ENCODE measurements at regions not wholly inside any gene's neighbourhood (a gene's known extent, or its start where the extent isn't known, plus 50 kb on each side); places are given as distances from the start of the nearest gene placed in this dataset.
A peak's percentile ranks its signal among the peaks of the same experiment; 100 is the strongest.

DNA sequence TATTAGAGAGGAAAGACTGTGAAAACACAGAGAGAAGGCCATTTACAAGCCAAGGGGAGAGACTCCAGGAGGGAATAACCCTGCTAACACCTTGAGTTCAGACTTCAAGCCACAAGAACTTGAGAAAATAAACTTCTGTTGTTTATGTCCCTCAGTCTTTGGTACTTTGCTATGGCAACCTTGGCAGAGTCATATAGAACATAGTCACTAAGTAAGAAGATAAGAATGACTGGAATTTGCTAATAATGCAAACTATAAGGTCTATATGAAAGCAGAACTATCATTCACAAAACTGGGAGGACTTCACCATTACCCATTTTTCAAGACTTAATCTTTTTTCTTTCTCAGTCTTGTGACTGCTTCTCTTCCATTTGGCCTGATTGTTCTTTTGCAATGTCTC lies 767.3 kb upstream of the ADAMTS5 start (continued):
- TF ChIP-seq, protein P1, sequence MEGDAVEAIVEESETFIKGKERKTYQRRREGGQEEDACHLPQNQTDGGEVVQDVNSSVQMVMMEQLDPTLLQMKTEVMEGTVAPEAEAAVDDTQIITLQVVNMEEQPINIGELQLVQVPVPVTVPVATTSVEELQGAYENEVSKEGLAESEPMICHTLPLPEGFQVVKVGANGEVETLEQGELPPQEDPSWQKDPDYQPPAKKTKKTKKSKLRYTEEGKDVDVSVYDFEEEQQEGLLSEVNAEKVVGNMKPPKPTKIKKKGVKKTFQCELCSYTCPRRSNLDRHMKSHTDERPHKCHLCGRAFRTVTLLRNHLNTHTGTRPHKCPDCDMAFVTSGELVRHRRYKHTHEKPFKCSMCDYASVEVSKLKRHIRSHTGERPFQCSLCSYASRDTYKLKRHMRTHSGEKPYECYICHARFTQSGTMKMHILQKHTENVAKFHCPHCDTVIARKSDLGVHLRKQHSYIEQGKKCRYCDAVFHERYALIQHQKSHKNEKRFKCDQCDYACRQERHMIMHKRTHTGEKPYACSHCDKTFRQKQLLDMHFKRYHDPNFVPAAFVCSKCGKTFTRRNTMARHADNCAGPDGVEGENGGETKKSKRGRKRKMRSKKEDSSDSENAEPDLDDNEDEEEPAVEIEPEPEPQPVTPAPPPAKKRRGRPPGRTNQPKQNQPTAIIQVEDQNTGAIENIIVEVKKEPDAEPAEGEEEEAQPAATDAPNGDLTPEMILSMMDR (conservative IDR thresholded peaks at IDR 0.05; ENCODE audit: low read depth in 2 of 2): no peak
- TF ChIP-seq, protein P2, sequence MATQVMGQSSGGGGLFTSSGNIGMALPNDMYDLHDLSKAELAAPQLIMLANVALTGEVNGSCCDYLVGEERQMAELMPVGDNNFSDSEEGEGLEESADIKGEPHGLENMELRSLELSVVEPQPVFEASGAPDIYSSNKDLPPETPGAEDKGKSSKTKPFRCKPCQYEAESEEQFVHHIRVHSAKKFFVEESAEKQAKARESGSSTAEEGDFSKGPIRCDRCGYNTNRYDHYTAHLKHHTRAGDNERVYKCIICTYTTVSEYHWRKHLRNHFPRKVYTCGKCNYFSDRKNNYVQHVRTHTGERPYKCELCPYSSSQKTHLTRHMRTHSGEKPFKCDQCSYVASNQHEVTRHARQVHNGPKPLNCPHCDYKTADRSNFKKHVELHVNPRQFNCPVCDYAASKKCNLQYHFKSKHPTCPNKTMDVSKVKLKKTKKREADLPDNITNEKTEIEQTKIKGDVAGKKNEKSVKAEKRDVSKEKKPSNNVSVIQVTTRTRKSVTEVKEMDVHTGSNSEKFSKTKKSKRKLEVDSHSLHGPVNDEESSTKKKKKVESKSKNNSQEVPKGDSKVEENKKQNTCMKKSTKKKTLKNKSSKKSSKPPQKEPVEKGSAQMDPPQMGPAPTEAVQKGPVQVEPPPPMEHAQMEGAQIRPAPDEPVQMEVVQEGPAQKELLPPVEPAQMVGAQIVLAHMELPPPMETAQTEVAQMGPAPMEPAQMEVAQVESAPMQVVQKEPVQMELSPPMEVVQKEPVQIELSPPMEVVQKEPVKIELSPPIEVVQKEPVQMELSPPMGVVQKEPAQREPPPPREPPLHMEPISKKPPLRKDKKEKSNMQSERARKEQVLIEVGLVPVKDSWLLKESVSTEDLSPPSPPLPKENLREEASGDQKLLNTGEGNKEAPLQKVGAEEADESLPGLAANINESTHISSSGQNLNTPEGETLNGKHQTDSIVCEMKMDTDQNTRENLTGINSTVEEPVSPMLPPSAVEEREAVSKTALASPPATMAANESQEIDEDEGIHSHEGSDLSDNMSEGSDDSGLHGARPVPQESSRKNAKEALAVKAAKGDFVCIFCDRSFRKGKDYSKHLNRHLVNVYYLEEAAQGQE (IDR thresholded peaks at IDR 0.05; ENCODE audit: unreplicated experiment): no peak
- TF ChIP-seq NANOG (IDR thresholded peaks at IDR 0.05; ENCODE audit: borderline replicate concordance) (no peak), EZH2 (IDR thresholded peaks at IDR 0.05; ENCODE audit: low read depth, unreplicated experiment) (no peak)

DNA sequence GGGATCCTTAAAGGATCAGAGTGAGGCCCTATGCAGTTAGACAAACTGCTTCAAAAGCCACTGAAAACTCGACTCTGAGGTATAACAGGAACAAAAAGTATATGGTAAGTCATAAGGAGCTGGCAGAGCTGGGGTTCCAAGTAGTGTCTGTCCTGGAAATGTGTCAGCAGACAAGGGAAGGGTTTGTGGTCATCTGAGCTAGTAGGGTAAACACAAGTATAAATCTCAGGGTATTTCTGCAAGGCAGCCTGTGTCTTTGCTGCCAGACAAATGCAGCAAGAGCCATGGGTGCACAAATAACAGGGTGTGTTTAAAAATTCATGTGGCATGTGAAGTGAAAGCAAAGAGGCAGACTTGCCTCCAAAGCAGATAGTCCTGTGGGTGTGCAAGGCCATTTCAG lies 759.0 kb upstream of the ADAMTS5 start:
- Histone ChIP-seq H2AFZ (no peak overlapping the region), H3K36me3 (ENCODE audit: insufficient read depth) (no peaks in the 10 kb centered on the region), H3K4me3 (no peak overlapping the region), H3K4me2 (no peak overlapping the region), H4K20me1 (replicated peaks; ENCODE audit: insufficient read depth) (no peaks in the 10 kb centered on the region), H3K27ac (ENCODE audit: low read depth) (no peak overlapping the region), H3K27me3 (ENCODE audit: insufficient read depth) (no peaks in the 10 kb centered on the region), H3F3A (replicated peaks; ENCODE audit: low read depth) (no peaks in the 10 kb centered on the region), H3K79me2 (replicated peaks; ENCODE audit: insufficient read depth) (no peaks in the 10 kb centered on the region), H3K9me2 (ENCODE audit: insufficient read depth) (0 out of 2 replicates have a peak, but pooled peaks cover 6% of the 10 kb centered on the region), H3K4me1 (ENCODE audit: insufficient read depth) (no peaks in the 10 kb centered on the region)
- Mint-ChIP-seq H3K4me1 (no peaks in the 10 kb centered on the region), H3K27ac (no peak overlapping the region), H3K36me3 (ENCODE audit: low read depth) (peaks cover 24% of the 10 kb centered on the region; the same call in 2 of the 3 replicates), H3K27me3 (ENCODE audit: insufficient read depth, low read depth, poor library complexity) (peaks cover 2% of the 10 kb centered on the region), H3K4me3 (no peak overlapping the region), H3K9me3 (peaks cover 20% of the 10 kb centered on the region; the same call in 2 of the 3 replicates)
- DNase-seq (ENCODE audit: low spot score) (no peak), ATAC-seq (no peak)
- no peak for TF ChIP-seq NANOG (IDR thresholded peaks at IDR 0.05; ENCODE audit: borderline replicate concordance)

DNA sequence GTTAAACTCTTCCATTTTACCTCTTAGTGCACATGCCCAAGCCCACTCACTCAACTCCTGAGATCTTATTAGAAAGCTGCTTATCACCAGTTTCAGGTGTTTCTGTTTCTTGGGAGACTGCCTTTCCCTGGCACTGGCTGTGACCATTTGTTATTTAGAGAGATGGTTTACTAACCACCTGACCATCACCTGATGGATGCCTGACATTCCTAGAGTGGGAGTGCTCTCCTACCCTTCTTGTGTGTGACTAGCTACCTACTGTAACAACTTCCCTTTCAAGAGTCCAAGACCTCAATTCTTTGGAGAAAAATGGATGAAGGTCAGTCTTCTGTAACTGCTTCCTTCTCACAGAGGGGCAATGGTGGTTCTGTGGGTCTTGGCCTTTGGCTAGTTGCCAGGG lies 755.2 kb upstream of the ADAMTS5 start:
- H3K36me3 Mint-ChIP-seq (ENCODE audit: low read depth): peaks cover 19% of the 10 kb centered on the region; the same call in 2 of the 3 replicates
- Histone ChIP-seq H3K9me2 (ENCODE audit: insufficient read depth) (peaks cover 11% of the 10 kb centered on the region; the same call in 1 of the 2 replicates), H3K36me3 (ENCODE audit: insufficient read depth) (no peaks in the 10 kb centered on the region), H2AFZ (peak overlapping the region; percentile 74; the same call in 1 of the 2 replicates), H4K20me1 (replicated peaks; ENCODE audit: insufficient read depth) (no peaks in the 10 kb centered on the region), H3K27me3 (ENCODE audit: insufficient read depth) (no peaks in the 10 kb centered on the region), H3K4me1 (ENCODE audit: insufficient read depth) (no peaks in the 10 kb centered on the region), H3K27ac (ENCODE audit: low read depth) (no peak overlapping the region), H3F3A (replicated peaks; ENCODE audit: low read depth) (no peaks in the 10 kb centered on the region), H3K4me3 (no peak overlapping the region), H3K79me2 (replicated peaks; ENCODE audit: insufficient read depth) (no peaks in the 10 kb centered on the region), H3K4me2 (no peak overlapping the region)
- H3K4me1 Mint-ChIP-seq: no peaks in the 10 kb centered on the region
- H3K4me3 Mint-ChIP-seq: no peak overlapping the region
- ATAC-seq: no peak
- DNase-seq (ENCODE audit: low spot score): peak; percentile 16
- no peak overlapping the region for H3K27ac Mint-ChIP-seq
- H3K27me3 Mint-ChIP-seq (ENCODE audit: insufficient read depth, low read depth, poor library complexity): peaks cover 2% of the 10 kb centered on the region
- peaks cover 15% of the 10 kb centered on the region; the same call in 2 of the 3 replicates for H3K9me3 Mint-ChIP-seq
- TF ChIP-seq ZNF114 (CRISPR knock-in tag; IDR thresholded peaks at IDR 0.05) (no peak), NANOG (IDR thresholded peaks at IDR 0.05; ENCODE audit: borderline replicate concordance) (no peak), EZH2phosphoT487 (IDR thresholded peaks at IDR 0.05; ENCODE audit: unreplicated experiment) (no peak), POLR2AphosphoS5 (IDR thresholded peaks at IDR 0.05; ENCODE audit: low read depth) (no peak), STAT1 (IDR thresholded peaks at IDR 0.05; ENCODE audit: unreplicated experiment) (no peak), JUNB (IDR thresholded peaks at IDR 0.05; ENCODE audit: unreplicated experiment) (no peak)
- TF ChIP-seq, protein P1 (conservative IDR thresholded peaks at IDR 0.05; ENCODE audit: low read depth in 2 of 2): no peak
- TF ChIP-seq, protein P3, sequence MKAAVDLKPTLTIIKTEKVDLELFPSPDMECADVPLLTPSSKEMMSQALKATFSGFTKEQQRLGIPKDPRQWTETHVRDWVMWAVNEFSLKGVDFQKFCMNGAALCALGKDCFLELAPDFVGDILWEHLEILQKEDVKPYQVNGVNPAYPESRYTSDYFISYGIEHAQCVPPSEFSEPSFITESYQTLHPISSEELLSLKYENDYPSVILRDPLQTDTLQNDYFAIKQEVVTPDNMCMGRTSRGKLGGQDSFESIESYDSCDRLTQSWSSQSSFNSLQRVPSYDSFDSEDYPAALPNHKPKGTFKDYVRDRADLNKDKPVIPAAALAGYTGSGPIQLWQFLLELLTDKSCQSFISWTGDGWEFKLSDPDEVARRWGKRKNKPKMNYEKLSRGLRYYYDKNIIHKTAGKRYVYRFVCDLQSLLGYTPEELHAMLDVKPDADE (IDR thresholded peaks at IDR 0.05): no peak
- TF ChIP-seq, protein P2 (IDR thresholded peaks at IDR 0.05; ENCODE audit: unreplicated experiment): no peak

Measured in GM23338 (cell line).